ENCODE measurements at regions not wholly inside any gene's neighbourhood (a gene's known extent, or its start where the extent isn't known, plus 50 kb on each side); places are given as distances from the start of the nearest gene placed in this dataset.

- no peak for TF ChIP-seq SETDB1 (IDR thresholded peaks at IDR 0.05; ENCODE audit: insufficient read length, low read length)
- TF ChIP-seq CTCF (tag by site-specific recombination; IDR thresholded peaks at IDR 0.05) = no peak
- no peak for TF ChIP-seq ZNF350 (tag by site-specific recombination; IDR thresholded peaks at IDR 0.05)
- TF ChIP-seq ZNF169 (tag by site-specific recombination; IDR thresholded peaks at IDR 0.05) = no peak
- TF ChIP-seq ZBTB7A (tag by site-specific recombination; IDR thresholded peaks at IDR 0.05; ENCODE audit: low read depth) = no peak
- no peak for TF ChIP-seq HOXA7 (CRISPR knock-in tag; IDR thresholded peaks at IDR 0.05; ENCODE audit: borderline replicate concordance)
- no peak for TF ChIP-seq ZNF548 (tag by site-specific recombination; IDR thresholded peaks at IDR 0.05)
- no peak for TF ChIP-seq ZNF529 (tag by site-specific recombination; IDR thresholded peaks at IDR 0.05; ENCODE audit: insufficient replicate concordance)
- TF ChIP-seq SP2 (tag by site-specific recombination; IDR thresholded peaks at IDR 0.05) = no peak
- no peak for TF ChIP-seq GLI2 (tag by site-specific recombination; IDR thresholded peaks at IDR 0.05; ENCODE audit: borderline replicate concordance, low read depth)
- TF ChIP-seq KLF9 (tag by site-specific recombination; IDR thresholded peaks at IDR 0.05; ENCODE audit: low read depth) = no peak
- no peak for TF ChIP-seq ZNF670 (tag by site-specific recombination; IDR thresholded peaks at IDR 0.05; ENCODE audit: low read depth)
Measured at GRCh38 chr6:22975079-22975478, 405.7 kb downstream of the HDGFL1 start.
